ENCODE measurements at regions not wholly inside any gene's neighbourhood (a gene's known extent, or its start where the extent isn't known, plus 50 kb on each side); places are given as distances from the start of the nearest gene placed in this dataset.

GRCh38 chr3:153445817-153446216, 283.8 kb downstream of the RAP2B start:
- Histone ChIP-seq H3K27me3 (replicated peaks; ENCODE audit: control insufficient read depth, insufficient read depth, low read length) (no peaks in the 10 kb centered on the region), H3K4me1 (ENCODE audit: control insufficient read depth, insufficient read depth, low read length) (no peaks in the 10 kb centered on the region), H3K9ac (ENCODE audit: low read length) (no peak overlapping the region), H3K36me3 (ENCODE audit: control insufficient read depth, insufficient read depth, low read length, severe bottlenecking) (no peaks in the 10 kb centered on the region), H3K4me3 (ENCODE audit: low read length) (no peak overlapping the region), H3K9me3 (ENCODE audit: control insufficient read depth, low read length) (no peaks in the 10 kb centered on the region)
- DNase-seq (ENCODE audit: low read depth): no peak

GRCh38 chr3:153448151-153448829, 286.3 kb downstream of the RAP2B start:
- DNase-seq (ENCODE audit: low read depth): no peak
- Histone ChIP-seq H3K4me1 (ENCODE audit: control insufficient read depth, insufficient read depth, low read length) (no peaks in the 10 kb centered on the region), H3K9ac (ENCODE audit: low read length) (no peak overlapping the region)

GRCh38 chr3:153456833-153457545, 295.0 kb downstream of the RAP2B start:
- no peaks in the 10 kb centered on the region for H3K9me3 ChIP-seq (ENCODE audit: control insufficient read depth, low read length)
- H3K27me3 ChIP-seq (replicated peaks; ENCODE audit: control insufficient read depth, insufficient read depth, low read length): no peaks in the 10 kb centered on the region

More at GRCh38 chr3:153448151-153448829, 286.3 kb downstream of the RAP2B start:
- no peaks in the 10 kb centered on the region for H3K27me3 ChIP-seq (replicated peaks; ENCODE audit: control insufficient read depth, insufficient read depth, low read length)
- H3K9me3 ChIP-seq (ENCODE audit: control insufficient read depth, low read length): no peaks in the 10 kb centered on the region
- no peak overlapping the region for H3K4me3 ChIP-seq (ENCODE audit: low read length)
- H3K36me3 ChIP-seq (ENCODE audit: control insufficient read depth, insufficient read depth, low read length, severe bottlenecking): no peaks in the 10 kb centered on the region

GRCh38 chr3:153458881-153459280, 296.9 kb downstream of the RAP2B start:
- H3K9ac ChIP-seq (ENCODE audit: low read length): no peak overlapping the region
- DNase-seq (ENCODE audit: low read depth): no peak
- H3K4me3 ChIP-seq (ENCODE audit: low read length): no peak overlapping the region

More at GRCh38 chr3:153456833-153457545, 295.0 kb downstream of the RAP2B start:
- H3K9ac ChIP-seq (ENCODE audit: low read length): no peak overlapping the region
- H3K4me1 ChIP-seq (ENCODE audit: control insufficient read depth, insufficient read depth, low read length): no peaks in the 10 kb centered on the region
- H3K4me3 ChIP-seq (ENCODE audit: low read length): no peak overlapping the region
- DNase-seq (ENCODE audit: low read depth): no peak
- no peaks in the 10 kb centered on the region for H3K36me3 ChIP-seq (ENCODE audit: control insufficient read depth, insufficient read depth, low read length, severe bottlenecking)

GRCh38 chr3:153462545-153462944, 300.5 kb downstream of the RAP2B start:
- Histone ChIP-seq H3K4me1 (ENCODE audit: control insufficient read depth, insufficient read depth, low read length) (no peaks in the 10 kb centered on the region), H3K27me3 (replicated peaks; ENCODE audit: control insufficient read depth, insufficient read depth, low read length) (no peaks in the 10 kb centered on the region), H3K4me3 (ENCODE audit: low read length) (no peak overlapping the region), H3K9me3 (ENCODE audit: control insufficient read depth, low read length) (no peaks in the 10 kb centered on the region), H3K9ac (ENCODE audit: low read length) (no peak overlapping the region), H3K36me3 (ENCODE audit: control insufficient read depth, insufficient read depth, low read length, severe bottlenecking) (no peaks in the 10 kb centered on the region)
- DNase-seq (ENCODE audit: low read depth): no peak

More at GRCh38 chr3:153458881-153459280, 296.9 kb downstream of the RAP2B start:
- no peaks in the 10 kb centered on the region for H3K27me3 ChIP-seq (replicated peaks; ENCODE audit: control insufficient read depth, insufficient read depth, low read length)
- no peaks in the 10 kb centered on the region for H3K36me3 ChIP-seq (ENCODE audit: control insufficient read depth, insufficient read depth, low read length, severe bottlenecking)
- no peaks in the 10 kb centered on the region for H3K4me1 ChIP-seq (ENCODE audit: control insufficient read depth, insufficient read depth, low read length)
- no peaks in the 10 kb centered on the region for H3K9me3 ChIP-seq (ENCODE audit: control insufficient read depth, low read length)

GRCh38 chr3:153463895-153464294, 301.9 kb downstream of the RAP2B start:
- Histone ChIP-seq H3K36me3 (ENCODE audit: control insufficient read depth, insufficient read depth, low read length, severe bottlenecking) (no peaks in the 10 kb centered on the region), H3K4me3 (ENCODE audit: low read length) (no peak overlapping the region), H3K9me3 (ENCODE audit: control insufficient read depth, low read length) (no peaks in the 10 kb centered on the region), H3K4me1 (ENCODE audit: control insufficient read depth, insufficient read depth, low read length) (no peaks in the 10 kb centered on the region), H3K27me3 (replicated peaks; ENCODE audit: control insufficient read depth, insufficient read depth, low read length) (no peaks in the 10 kb centered on the region), H3K9ac (ENCODE audit: low read length) (no peak overlapping the region)
- no peak for DNase-seq (ENCODE audit: low read depth)

- no peak for DNase-seq (ENCODE audit: low read depth)
- Histone ChIP-seq H3K9ac (ENCODE audit: low read length) (no peak overlapping the region), H3K4me1 (ENCODE audit: control insufficient read depth, insufficient read depth, low read length) (no peaks in the 10 kb centered on the region), H3K36me3 (ENCODE audit: control insufficient read depth, insufficient read depth, low read length, severe bottlenecking) (no peaks in the 10 kb centered on the region), H3K27me3 (replicated peaks; ENCODE audit: control insufficient read depth, insufficient read depth, low read length) (no peaks in the 10 kb centered on the region), H3K9me3 (ENCODE audit: control insufficient read depth, low read length) (no peaks in the 10 kb centered on the region), H3K4me3 (ENCODE audit: low read length) (no peak overlapping the region)
Observed at GRCh38 chr3:153469162-153469561, 307.1 kb downstream of the RAP2B start.

- Histone ChIP-seq H3K4me3 (ENCODE audit: low read length) (no peak overlapping the region), H3K9ac (ENCODE audit: low read length) (no peak overlapping the region), H3K27me3 (replicated peaks; ENCODE audit: control insufficient read depth, insufficient read depth, low read length) (no peaks in the 10 kb centered on the region), H3K36me3 (ENCODE audit: control insufficient read depth, insufficient read depth, low read length, severe bottlenecking) (no peaks in the 10 kb centered on the region), H3K4me1 (ENCODE audit: control insufficient read depth, insufficient read depth, low read length) (no peaks in the 10 kb centered on the region), H3K9me3 (ENCODE audit: control insufficient read depth, low read length) (no peaks in the 10 kb centered on the region)
- DNase-seq (ENCODE audit: low read depth): no peak
Observed at GRCh38 chr3:153484842-153485241, 322.8 kb downstream of the RAP2B start.

GRCh38 chr3:153495422-153495821, 333.4 kb downstream of the RAP2B start:
- Histone ChIP-seq H3K4me1 (ENCODE audit: control insufficient read depth, insufficient read depth, low read length) (no peaks in the 10 kb centered on the region), H3K4me3 (ENCODE audit: low read length) (no peak overlapping the region), H3K9ac (ENCODE audit: low read length) (no peak overlapping the region), H3K36me3 (ENCODE audit: control insufficient read depth, insufficient read depth, low read length, severe bottlenecking) (no peaks in the 10 kb centered on the region), H3K27me3 (replicated peaks; ENCODE audit: control insufficient read depth, insufficient read depth, low read length) (no peaks in the 10 kb centered on the region), H3K9me3 (ENCODE audit: control insufficient read depth, low read length) (no peaks in the 10 kb centered on the region)
- no peak for DNase-seq (ENCODE audit: low read depth)

GRCh38 chr3:153502682-153503081, 340.7 kb downstream of the RAP2B start:
- no peak for DNase-seq (ENCODE audit: low read depth)
- H3K4me3 ChIP-seq (ENCODE audit: low read length): no peak overlapping the region
- H3K36me3 ChIP-seq (ENCODE audit: control insufficient read depth, insufficient read depth, low read length, severe bottlenecking): no peaks in the 10 kb centered on the region
- H3K27me3 ChIP-seq (replicated peaks; ENCODE audit: control insufficient read depth, insufficient read depth, low read length): no peaks in the 10 kb centered on the region
- H3K4me1 ChIP-seq (ENCODE audit: control insufficient read depth, insufficient read depth, low read length): no peaks in the 10 kb centered on the region
- H3K9me3 ChIP-seq (ENCODE audit: control insufficient read depth, low read length): no peaks in the 10 kb centered on the region
- H3K9ac ChIP-seq (ENCODE audit: low read length): no peak overlapping the region

GRCh38 chr3:153503873-153504272, 341.8 kb downstream of the RAP2B start:
- Histone ChIP-seq H3K4me3 (ENCODE audit: low read length) (no peak overlapping the region), H3K9me3 (ENCODE audit: control insufficient read depth, low read length) (no peaks in the 10 kb centered on the region), H3K9ac (ENCODE audit: low read length) (no peak overlapping the region), H3K27me3 (replicated peaks; ENCODE audit: control insufficient read depth, insufficient read depth, low read length) (no peaks in the 10 kb centered on the region), H3K36me3 (ENCODE audit: control insufficient read depth, insufficient read depth, low read length, severe bottlenecking) (no peaks in the 10 kb centered on the region), H3K4me1 (ENCODE audit: control insufficient read depth, insufficient read depth, low read length) (no peaks in the 10 kb centered on the region)
- DNase-seq (ENCODE audit: low read depth): no peak

Measured in adipocyte (in vitro differentiated cells).